ENCODE measurements at regions not wholly inside any gene's neighbourhood (a gene's known extent, or its start where the extent isn't known, plus 50 kb on each side); places are given as distances from the start of the nearest gene placed in this dataset.
"Not testable (repeated sequence)": the region's sequence is repeated elsewhere in the genome, so short reads cannot be mapped to it uniquely, and the experiment has no call there.

GRCh38 chr4:187393531-187394344, 601.8 kb upstream of the ZFP42 start:
- Mint-ChIP-seq H3K4me1 (ENCODE audit: low read depth) (no peaks in the 10 kb centered on the region), H3K9me3 (ENCODE audit: insufficient read depth) (no peaks in the 10 kb centered on the region), H3K36me3 (ENCODE audit: low read depth) (no peaks in the 10 kb centered on the region), H3K27ac (no peak overlapping the region), H3K27me3 (ENCODE audit: low read depth) (no peaks in the 10 kb centered on the region), H3K4me3 (no peak overlapping the region)
- ATAC-seq (no peak), DNase-seq (no peak)
- ChIA-PET POLR2A (no interaction called here), CTCF (no interaction called here)

- CTCF ChIA-PET: no interaction called here
- no peak for DNase-seq
These were observed 599.5 kb upstream of the ZFP42 start for GRCh38 chr4:187396106-187396505.

GRCh38 chr4:187408447-187408846, 587.1 kb upstream of the ZFP42 start:
- POLR2A ChIA-PET; ATAC-seq; H3K27me3 Mint-ChIP-seq (ENCODE audit: low read depth); CTCF ChIA-PET; H3K4me3 Mint-ChIP-seq; DNase-seq; H3K36me3 Mint-ChIP-seq (ENCODE audit: low read depth); H3K4me1 Mint-ChIP-seq (ENCODE audit: low read depth); H3K27ac Mint-ChIP-seq; H3K9me3 Mint-ChIP-seq (ENCODE audit: insufficient read depth): not testable (repeated sequence)

More at GRCh38 chr4:187396106-187396505, 599.5 kb upstream of the ZFP42 start:
- H3K9me3 Mint-ChIP-seq (ENCODE audit: insufficient read depth): peaks cover 5% of the 10 kb centered on the region
- no peak overlapping the region for H3K27ac Mint-ChIP-seq
- H3K36me3 Mint-ChIP-seq (ENCODE audit: low read depth): no peaks in the 10 kb centered on the region
- ATAC-seq: no peak
- POLR2A ChIA-PET: no interaction called here
- no peaks in the 10 kb centered on the region for H3K27me3 Mint-ChIP-seq (ENCODE audit: low read depth)
- no peaks in the 10 kb centered on the region for H3K4me1 Mint-ChIP-seq (ENCODE audit: low read depth)
- no peak overlapping the region for H3K4me3 Mint-ChIP-seq

GRCh38 chr4:187413564-187414358, 581.8 kb upstream of the ZFP42 start:
- Mint-ChIP-seq H3K4me3 (no peak overlapping the region), H3K4me1 (ENCODE audit: low read depth) (no peaks in the 10 kb centered on the region), H3K9me3 (ENCODE audit: insufficient read depth) (peaks cover 3% of the 10 kb centered on the region), H3K27ac (no peak overlapping the region), H3K36me3 (ENCODE audit: low read depth) (no peaks in the 10 kb centered on the region), H3K27me3 (ENCODE audit: low read depth) (no peaks in the 10 kb centered on the region)
- DNase-seq: no peak
- ChIA-PET CTCF (no interaction called here), POLR2A (no interaction called here)
- no peak for ATAC-seq

GRCh38 chr4:187414716-187415115, 580.9 kb upstream of the ZFP42 start:
- Mint-ChIP-seq H3K36me3 (ENCODE audit: low read depth) (no peaks in the 10 kb centered on the region), H3K27me3 (ENCODE audit: low read depth) (no peaks in the 10 kb centered on the region), H3K4me1 (ENCODE audit: low read depth) (no peaks in the 10 kb centered on the region), H3K9me3 (ENCODE audit: insufficient read depth) (peaks cover 11% of the 10 kb centered on the region), H3K27ac (no peak overlapping the region), H3K4me3 (no peak overlapping the region)
- ChIA-PET CTCF (no interaction called here), POLR2A (no interaction called here)
- ATAC-seq (no peak), DNase-seq (no peak)

GRCh38 chr4:187415231-187415630, 580.3 kb upstream of the ZFP42 start:
- Mint-ChIP-seq H3K36me3 (ENCODE audit: low read depth) (no peaks in the 10 kb centered on the region), H3K9me3 (ENCODE audit: insufficient read depth) (peaks cover 11% of the 10 kb centered on the region), H3K4me1 (ENCODE audit: low read depth) (no peaks in the 10 kb centered on the region), H3K4me3 (no peak overlapping the region), H3K27ac (no peak overlapping the region), H3K27me3 (ENCODE audit: low read depth) (no peaks in the 10 kb centered on the region)
- DNase-seq (no peak), ATAC-seq (no peak)
- CTCF ChIA-PET: no interaction called here
- POLR2A ChIA-PET: no interaction called here

GRCh38 chr4:187416216-187416615, 579.4 kb upstream of the ZFP42 start:
- DNase-seq (no peak), ATAC-seq (no peak)
- Mint-ChIP-seq H3K27ac (no peak overlapping the region), H3K4me1 (ENCODE audit: low read depth) (no peaks in the 10 kb centered on the region), H3K9me3 (ENCODE audit: insufficient read depth) (peaks cover 11% of the 10 kb centered on the region), H3K27me3 (ENCODE audit: low read depth) (no peaks in the 10 kb centered on the region), H3K4me3 (no peak overlapping the region), H3K36me3 (ENCODE audit: low read depth) (no peaks in the 10 kb centered on the region)
- CTCF ChIA-PET: no interaction called here
- POLR2A ChIA-PET: no interaction called here

- ChIA-PET POLR2A (no interaction called here), CTCF (no interaction called here)
- no peaks in the 10 kb centered on the region for H3K36me3 Mint-ChIP-seq (ENCODE audit: low read depth)
- ATAC-seq: no peak
- H3K9me3 Mint-ChIP-seq (ENCODE audit: insufficient read depth): peaks cover 21% of the 10 kb centered on the region
- H3K27me3 Mint-ChIP-seq (ENCODE audit: low read depth): no peaks in the 10 kb centered on the region
- H3K4me1 Mint-ChIP-seq (ENCODE audit: low read depth): no peaks in the 10 kb centered on the region
- no peak overlapping the region for H3K4me3 Mint-ChIP-seq
- no peak overlapping the region for H3K27ac Mint-ChIP-seq
- no peak for DNase-seq
These were observed 577.9 kb upstream of the ZFP42 start for GRCh38 chr4:187417721-187418120.

- Mint-ChIP-seq H3K27ac (no peak overlapping the region), H3K9me3 (ENCODE audit: insufficient read depth) (peaks cover 24% of the 10 kb centered on the region), H3K4me3 (no peak overlapping the region), H3K36me3 (ENCODE audit: low read depth) (no peaks in the 10 kb centered on the region), H3K27me3 (ENCODE audit: low read depth) (no peaks in the 10 kb centered on the region), H3K4me1 (ENCODE audit: low read depth) (no peaks in the 10 kb centered on the region)
- no peak for DNase-seq
- ChIA-PET POLR2A (no interaction called here), CTCF (no interaction called here)
- no peak for ATAC-seq
These were observed 572.9 kb upstream of the ZFP42 start for GRCh38 chr4:187422655-187423054.

GRCh38 chr4:187424636-187425035, 570.9 kb upstream of the ZFP42 start:
- ATAC-seq (no peak), DNase-seq (no peak)
- H3K27me3 Mint-ChIP-seq (ENCODE audit: low read depth): no peaks in the 10 kb centered on the region
- H3K9me3 Mint-ChIP-seq (ENCODE audit: insufficient read depth): peaks cover 20% of the 10 kb centered on the region
- no peak overlapping the region for H3K4me3 Mint-ChIP-seq
- no peak overlapping the region for H3K27ac Mint-ChIP-seq
- CTCF ChIA-PET: no interaction called here
- POLR2A ChIA-PET: no interaction called here
- H3K4me1 Mint-ChIP-seq (ENCODE audit: low read depth): no peaks in the 10 kb centered on the region
- H3K36me3 Mint-ChIP-seq (ENCODE audit: low read depth): no peaks in the 10 kb centered on the region

- Mint-ChIP-seq H3K9me3 (ENCODE audit: insufficient read depth) (peaks cover 23% of the 10 kb centered on the region), H3K36me3 (ENCODE audit: low read depth) (no peaks in the 10 kb centered on the region), H3K27me3 (ENCODE audit: low read depth) (no peaks in the 10 kb centered on the region), H3K4me1 (ENCODE audit: low read depth) (no peaks in the 10 kb centered on the region), H3K4me3 (no peak overlapping the region), H3K27ac (no peak overlapping the region)
- CTCF ChIA-PET: no interaction called here
- POLR2A ChIA-PET: no interaction called here
- ATAC-seq (no peak), DNase-seq (no peak)
These were observed 569.1 kb upstream of the ZFP42 start for GRCh38 chr4:187426511-187426910.

GRCh38 chr4:187432310-187432709, 563.3 kb upstream of the ZFP42 start:
- Mint-ChIP-seq H3K27ac (no peak overlapping the region), H3K4me1 (ENCODE audit: low read depth) (no peaks in the 10 kb centered on the region), H3K36me3 (ENCODE audit: low read depth) (no peaks in the 10 kb centered on the region), H3K9me3 (ENCODE audit: insufficient read depth) (peaks cover 15% of the 10 kb centered on the region), H3K27me3 (ENCODE audit: low read depth) (no peaks in the 10 kb centered on the region), H3K4me3 (no peak overlapping the region)
- DNase-seq (no peak), ATAC-seq (no peak)
- POLR2A ChIA-PET: no interaction called here
- CTCF ChIA-PET: no interaction called here
